ENCODE measurements at regions not wholly inside any gene's neighbourhood (a gene's known extent, or its start where the extent isn't known, plus 50 kb on each side); places are given as distances from the start of the nearest gene placed in this dataset.

DNA sequence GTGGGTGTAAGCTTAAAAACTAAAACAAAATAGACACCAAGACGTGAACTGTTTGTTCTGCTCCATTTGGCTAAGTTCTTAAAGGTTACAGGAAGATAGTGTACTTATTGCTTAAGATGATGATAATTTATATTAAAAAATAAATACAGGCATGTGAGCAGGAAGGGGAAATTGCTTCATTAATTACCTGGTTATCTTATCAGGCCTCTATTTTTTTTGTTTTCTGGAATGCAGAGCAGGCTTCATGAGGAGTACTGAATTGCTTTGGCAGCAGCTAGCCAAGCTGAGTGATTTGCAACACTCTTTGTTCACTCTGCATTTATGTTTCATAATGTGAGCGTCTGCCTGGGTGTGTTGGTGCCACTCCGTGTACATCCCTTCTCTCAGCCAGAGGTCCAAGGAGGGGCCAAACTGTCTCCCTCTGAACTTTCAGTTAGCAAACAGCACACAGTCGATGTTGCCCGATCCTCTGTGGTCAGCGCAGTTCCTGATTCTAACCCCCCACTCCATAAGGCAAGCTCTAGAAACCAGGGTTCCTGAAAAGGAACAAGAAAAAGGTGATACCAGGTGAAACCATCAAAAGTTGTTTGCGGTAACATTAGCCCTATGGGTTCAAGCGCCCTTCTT is 348.2 kb downstream of the SPRY1 start:
- Mint-ChIP-seq H3K27me3 (peaks cover 17% of the 10 kb centered on the region), H3K9me3 (no peaks in the 10 kb centered on the region), H3K4me3 (no peak overlapping the region), H3K27ac (no peak overlapping the region), H3K36me3 (no peaks in the 10 kb centered on the region), H3K4me1 (peaks cover 0 to 3% (median 2%) of the 10 kb centered on the region in 3 donors)

DNA sequence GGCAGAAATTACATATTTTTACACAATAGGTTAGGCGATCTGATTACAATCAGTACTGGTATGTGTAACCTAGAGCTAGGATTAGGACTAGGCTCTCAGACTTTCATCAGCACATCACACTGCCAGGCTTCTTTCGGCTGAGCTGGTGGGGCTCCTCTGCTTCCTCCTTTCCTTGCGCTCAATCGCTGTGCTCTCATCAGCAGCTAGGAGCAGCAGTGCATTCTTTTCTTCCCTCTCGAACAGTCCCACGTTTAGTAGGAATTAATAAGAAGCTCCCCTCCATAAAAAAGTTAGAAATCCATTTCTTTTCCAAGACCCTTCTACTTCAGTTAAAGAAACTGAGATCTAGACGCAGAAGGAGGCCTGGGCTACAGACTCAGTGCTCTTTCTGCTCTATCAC is 350.4 kb downstream of the SPRY1 start:
- Mint-ChIP-seq H3K36me3 (no peaks in the 10 kb centered on the region), H3K4me3 (no peak overlapping the region), H3K4me1 (peaks cover 0 to 3% (median 2%) of the 10 kb centered on the region in 3 donors), H3K27ac (no peak overlapping the region), H3K9me3 (no peaks in the 10 kb centered on the region), H3K27me3 (peaks cover 14% of the 10 kb centered on the region)

GRCh38 chr4:123748806-123749205 is 352.2 kb downstream of the SPRY1 start:
- Mint-ChIP-seq H3K4me1 (peaks cover 0 to 3% (median 2%) of the 10 kb centered on the region in 3 donors), H3K9me3 (no peaks in the 10 kb centered on the region), H3K27ac (no peak overlapping the region)

DNA sequence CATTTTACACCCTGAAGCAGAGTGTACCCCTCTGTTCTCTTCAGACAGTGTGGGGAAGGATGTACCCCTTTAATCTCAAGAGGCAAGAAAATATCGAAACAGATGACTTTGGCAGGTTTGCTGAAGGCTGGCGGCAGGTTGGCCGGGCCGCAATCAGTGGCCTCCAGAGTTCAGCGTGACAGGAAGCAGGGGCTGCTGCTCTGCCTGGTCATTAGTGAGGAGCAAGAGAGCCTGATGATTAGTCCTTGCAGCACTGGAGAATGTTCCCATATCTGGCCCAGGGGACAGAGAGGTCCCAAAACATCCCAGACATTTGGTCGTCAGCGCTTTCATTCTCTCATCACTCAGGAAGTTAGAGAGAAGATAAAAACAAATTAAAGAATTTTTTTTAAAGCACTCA is 352.8 kb downstream of the SPRY1 start:
- Mint-ChIP-seq H3K4me1 (peaks cover 0 to 3% (median 2%) of the 10 kb centered on the region in 3 donors), H3K36me3 (no peaks in the 10 kb centered on the region), H3K4me3 (no peak overlapping the region), H3K27ac (no peak overlapping the region), H3K27me3 (peaks cover 11% of the 10 kb centered on the region), H3K9me3 (no peaks in the 10 kb centered on the region)

More at GRCh38 chr4:123748806-123749205, 352.2 kb downstream of the SPRY1 start:
- Mint-ChIP-seq H3K27me3 (peaks cover 11% of the 10 kb centered on the region), H3K36me3 (no peaks in the 10 kb centered on the region), H3K4me3 (no peak overlapping the region)

DNA sequence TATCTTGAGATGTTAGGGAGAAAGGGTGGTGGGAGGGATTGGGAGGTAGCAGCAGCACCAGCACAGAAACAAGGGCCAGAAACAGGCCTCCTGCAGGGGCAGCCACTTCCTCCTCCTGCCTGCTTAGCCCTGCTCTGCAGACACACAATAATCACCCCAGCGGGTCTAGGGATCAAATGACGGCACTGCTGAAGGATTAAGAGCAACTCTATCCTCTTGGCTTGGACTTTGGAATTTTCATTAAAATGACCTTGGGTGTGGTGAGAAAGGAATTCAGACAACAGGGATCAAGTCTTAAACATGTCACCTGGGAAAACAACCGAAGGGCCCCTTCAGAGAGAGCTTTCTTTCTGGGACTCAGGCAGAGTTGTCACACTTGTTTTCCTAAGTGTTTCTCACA is 353.4 kb downstream of the SPRY1 start:
- no peak overlapping the region for H3K4me3 Mint-ChIP-seq
- no peaks in the 10 kb centered on the region for H3K36me3 Mint-ChIP-seq
- no peak overlapping the region for H3K27ac Mint-ChIP-seq
- peaks cover 7% of the 10 kb centered on the region for H3K27me3 Mint-ChIP-seq
- H3K9me3 Mint-ChIP-seq: no peaks in the 10 kb centered on the region
- peaks cover 0 to 3% (median 0%) of the 10 kb centered on the region in 3 donors for H3K4me1 Mint-ChIP-seq

- Mint-ChIP-seq H3K27me3 (peaks cover 1% of the 10 kb centered on the region), H3K4me1 (no peaks in the 10 kb centered on the region), H3K4me3 (no peak overlapping the region), H3K27ac (no peak overlapping the region), H3K9me3 (no peaks in the 10 kb centered on the region), H3K36me3 (no peaks in the 10 kb centered on the region)
Observed at GRCh38 chr4:123755655-123756054, 359.1 kb downstream of the SPRY1 start.

- no peak overlapping the region for H3K27ac Mint-ChIP-seq
- H3K4me3 Mint-ChIP-seq: no peak overlapping the region
- no peaks in the 10 kb centered on the region for H3K4me1 Mint-ChIP-seq
- peaks cover 2 to 5% (median 3%) of the 10 kb centered on the region in 3 donors for H3K9me3 Mint-ChIP-seq
- peaks cover 2% of the 10 kb centered on the region for H3K27me3 Mint-ChIP-seq
- H3K36me3 Mint-ChIP-seq: no peaks in the 10 kb centered on the region
Observed at GRCh38 chr4:123767806-123768205, 371.2 kb downstream of the SPRY1 start.

GRCh38 chr4:123770884-123771283 is 374.3 kb downstream of the SPRY1 start:
- peaks cover 2% of the 10 kb centered on the region for H3K27me3 Mint-ChIP-seq
- H3K27ac Mint-ChIP-seq: no peak overlapping the region

DNA sequence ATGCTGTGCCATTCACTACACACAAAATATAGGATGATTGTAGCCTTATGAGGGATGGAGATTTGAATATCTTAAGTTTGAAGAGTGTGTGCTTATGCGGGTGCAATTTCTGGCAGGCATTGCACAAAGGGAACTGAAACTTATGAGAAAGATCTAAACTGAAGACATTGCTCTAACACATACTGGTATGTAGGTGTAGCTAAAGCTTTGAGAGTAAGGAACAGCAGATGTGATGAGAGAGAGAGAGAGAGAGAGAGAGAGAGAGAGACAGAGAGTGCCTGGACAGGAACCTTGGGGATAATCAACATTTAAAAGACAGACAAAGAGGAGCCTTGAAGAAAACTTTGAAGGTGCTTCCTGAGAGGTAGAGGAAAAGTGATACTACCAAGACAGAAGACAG is 379.7 kb downstream of the SPRY1 start:
- H3K9me3 Mint-ChIP-seq: peaks cover 0 to 8% (median 0%) of the 10 kb centered on the region in 3 donors
- peaks cover 0 to 1% (median 0%) of the 10 kb centered on the region in 3 donors for H3K4me1 Mint-ChIP-seq
- no peak overlapping the region for H3K4me3 Mint-ChIP-seq
- H3K27me3 Mint-ChIP-seq: peaks cover 2% of the 10 kb centered on the region
- no peak overlapping the region for H3K27ac Mint-ChIP-seq
- H3K36me3 Mint-ChIP-seq: no peaks in the 10 kb centered on the region

More at GRCh38 chr4:123770884-123771283, 374.3 kb downstream of the SPRY1 start:
- Mint-ChIP-seq H3K4me3 (no peak overlapping the region), H3K36me3 (no peaks in the 10 kb centered on the region), H3K9me3 (peaks cover 0 to 5% (median 5%) of the 10 kb centered on the region in 3 donors), H3K4me1 (no peaks in the 10 kb centered on the region)

GRCh38 chr4:123777373-123777772 is 380.8 kb downstream of the SPRY1 start:
- H3K4me1 Mint-ChIP-seq: peaks cover 0 to 1% (median 0%) of the 10 kb centered on the region in 3 donors
- peaks cover 0 to 8% (median 0%) of the 10 kb centered on the region in 3 donors for H3K9me3 Mint-ChIP-seq
- H3K27ac Mint-ChIP-seq: no peak overlapping the region
- H3K4me3 Mint-ChIP-seq: no peak overlapping the region
- H3K27me3 Mint-ChIP-seq: no peaks in the 10 kb centered on the region
- H3K36me3 Mint-ChIP-seq: no peaks in the 10 kb centered on the region

DNA sequence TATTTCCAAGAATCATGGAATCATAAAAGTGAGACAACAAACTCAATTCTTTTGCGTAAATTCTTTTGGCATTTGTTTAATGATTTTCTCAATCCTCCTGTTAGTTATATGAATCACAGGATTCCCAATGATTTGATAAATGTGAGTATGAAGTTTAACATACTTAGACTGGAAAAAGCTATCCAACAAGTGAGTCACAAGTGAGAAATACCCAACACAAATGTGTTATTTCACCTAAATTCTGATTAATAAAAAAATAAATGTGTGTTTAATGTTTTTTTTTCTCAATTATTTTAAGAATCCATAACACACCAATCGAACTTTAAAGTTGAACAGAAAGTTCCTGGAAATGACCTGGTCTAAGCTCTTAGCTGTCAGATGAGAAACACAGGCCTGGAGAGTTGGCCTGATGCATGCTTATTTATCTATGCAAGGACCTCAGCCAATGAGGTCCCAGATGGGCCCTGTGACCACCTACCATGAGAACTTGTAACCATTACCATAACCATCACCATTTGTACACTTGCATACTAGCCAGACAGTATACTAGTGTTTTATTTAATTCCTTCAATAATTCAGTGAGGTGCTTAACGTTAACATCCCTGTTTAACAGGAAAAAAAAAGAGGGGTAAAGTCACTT is 386.7 kb downstream of the SPRY1 start:
- Mint-ChIP-seq H3K27me3 (no peaks in the 10 kb centered on the region), H3K27ac (no peak overlapping the region), H3K4me3 (no peak overlapping the region), H3K9me3 (peaks cover 0 to 5% (median 0%) of the 10 kb centered on the region in 3 donors), H3K4me1 (no peaks in the 10 kb centered on the region), H3K36me3 (no peaks in the 10 kb centered on the region)

- no peak overlapping the region for H3K27ac Mint-ChIP-seq
Observed at GRCh38 chr4:123783921-123784320, 387.3 kb downstream of the SPRY1 start.

DNA sequence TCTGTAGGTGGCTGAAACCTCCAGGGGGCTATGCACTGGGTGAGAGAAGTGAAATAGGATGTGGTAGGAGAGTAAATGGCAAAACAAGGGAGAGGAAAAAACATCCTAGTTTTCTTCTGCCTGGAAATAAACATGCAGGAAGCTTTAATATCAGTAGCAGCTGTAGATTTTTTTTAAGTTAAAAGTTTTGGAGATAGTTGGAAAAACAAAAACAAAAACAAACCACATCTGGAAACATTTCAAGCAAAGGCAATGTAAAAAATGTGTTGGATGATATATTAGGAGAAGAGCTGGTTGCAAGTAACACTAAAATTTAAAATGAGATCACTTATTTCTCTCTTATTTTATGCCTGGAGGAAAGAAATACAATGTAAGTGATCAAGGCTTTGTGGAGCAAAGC is 388.0 kb downstream of the SPRY1 start:
- no peak overlapping the region for H3K4me3 Mint-ChIP-seq
- H3K36me3 Mint-ChIP-seq: no peaks in the 10 kb centered on the region
- H3K9me3 Mint-ChIP-seq: peaks cover 0 to 5% (median 0%) of the 10 kb centered on the region in 3 donors
- no peaks in the 10 kb centered on the region for H3K4me1 Mint-ChIP-seq
- H3K27me3 Mint-ChIP-seq: no peaks in the 10 kb centered on the region
- no peak overlapping the region for H3K27ac Mint-ChIP-seq

More at GRCh38 chr4:123783921-123784320, 387.3 kb downstream of the SPRY1 start:
- Mint-ChIP-seq H3K27me3 (no peaks in the 10 kb centered on the region), H3K9me3 (peaks cover 0 to 5% (median 0%) of the 10 kb centered on the region in 3 donors), H3K36me3 (no peaks in the 10 kb centered on the region), H3K4me3 (no peak overlapping the region), H3K4me1 (no peaks in the 10 kb centered on the region)

- Mint-ChIP-seq H3K27me3 (no peaks in the 10 kb centered on the region), H3K4me3 (no peak overlapping the region), H3K4me1 (no peaks in the 10 kb centered on the region), H3K27ac (no peak overlapping the region), H3K9me3 (no peaks in the 10 kb centered on the region), H3K36me3 (no peaks in the 10 kb centered on the region)
Observed at GRCh38 chr4:123785538-123785937, 388.9 kb downstream of the SPRY1 start.

DNA sequence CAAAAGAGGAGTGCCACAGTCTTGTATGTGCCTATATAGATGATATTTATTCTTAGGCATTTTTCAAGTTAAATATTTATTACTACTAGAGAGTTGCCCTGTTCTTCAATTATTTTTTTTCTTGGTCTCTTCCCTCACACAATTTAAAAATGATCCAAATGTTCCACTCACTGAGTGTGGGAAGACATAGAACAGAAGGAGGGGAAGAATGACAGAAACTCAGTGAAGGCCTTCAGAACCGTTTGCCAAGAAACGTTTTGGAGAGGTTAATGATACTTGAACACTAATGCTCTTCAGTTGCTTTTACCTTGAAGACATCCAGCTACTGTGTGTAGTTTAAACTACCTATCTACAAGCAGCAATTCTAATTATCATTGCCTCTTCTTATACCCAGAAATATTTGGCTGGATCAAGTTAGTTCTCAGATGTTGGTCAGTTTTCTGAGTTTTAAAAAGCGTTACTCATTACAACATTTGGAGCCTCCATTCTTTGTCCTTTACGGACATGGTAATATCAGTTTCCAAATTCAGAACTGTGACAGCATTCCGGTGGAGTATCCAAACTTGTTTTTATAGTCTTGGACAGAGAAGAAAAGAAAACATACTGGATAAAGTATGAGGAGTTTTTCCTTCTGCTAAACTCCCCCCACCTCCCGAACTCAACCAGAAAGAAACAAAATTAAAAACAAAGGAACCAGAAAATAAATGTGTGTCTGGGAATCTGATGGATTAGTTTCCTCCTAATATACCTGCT is 389.7 kb downstream of the SPRY1 start:
- Mint-ChIP-seq H3K4me3 (no peak overlapping the region), H3K27me3 (no peaks in the 10 kb centered on the region), H3K9me3 (no peaks in the 10 kb centered on the region), H3K27ac (no peak overlapping the region), H3K4me1 (no peaks in the 10 kb centered on the region), H3K36me3 (no peaks in the 10 kb centered on the region)

Measured in IgD-negative memory B cell (primary cell).